CD4-positive, CD25-positive, alpha-beta regulatory T cell (primary cell): ENCODE measurements at regions not wholly inside any gene's neighbourhood (a gene's known extent, or its start where the extent isn't known, plus 50 kb on each side); places are given as distances from the start of the nearest gene placed in this dataset.

ENCODE experiments used
- ATAC-seq, 2 donors: fragments of 150-1000 bp; cut with Tn5 transposase; one replicate each; pipeline ENCODE4 v1.10.0; 2021; ENCODE audit warnings: low read depth in 2 of 2, moderate number of reproducible peaks in 2 of 2, moderate library complexity in 1 of 2
- DNase-seq, 3 donors: peaks; one replicate each; pipeline versions ENCODE4 v3.0.0 to v3.0.0-alpha.2; 2012 to 2022; ENCODE audit warnings: mixed read lengths in 1 of 3
- H3K27ac ChIP-seq: one replicate; pipeline ENCODE4 v1.7.0; 2013; ENCODE audit warnings: mild to moderate bottlenecking, low read length; ENCODE audit not compliant: insufficient read depth, poor library complexity, severe bottlenecking
- H3K27me3 ChIP-seq: one replicate; pipeline ENCODE4 v1.7.0; 2013; ENCODE audit warnings: low read length; ENCODE audit not compliant: control insufficient read depth, insufficient read depth
- H3K36me3 ChIP-seq: one replicate; pipeline ENCODE4 v1.7.0; 2013; ENCODE audit warnings: mild to moderate bottlenecking, low read length, moderate library complexity; ENCODE audit not compliant: control insufficient read depth, insufficient read depth
- H3K4me1 ChIP-seq: 2 replicates; pipeline ENCODE4 v1.7.0; 2013; ENCODE audit warnings: mild to moderate bottlenecking, low read length; ENCODE audit not compliant: insufficient read depth, control insufficient read depth, poor library complexity, severe bottlenecking
- H3K4me3 ChIP-seq: one replicate; pipeline ENCODE4 v1.7.0; 2013; ENCODE audit warnings: low read depth, mild to moderate bottlenecking, low read length, moderate library complexity
- H3K9me3 ChIP-seq, 2 experiments: 1 replicate in 1 of 2; 2 replicates in 1 of 2; pipeline ENCODE4 v1.7.0; 2013; ENCODE audit warnings: low read length in 2 of 2, mild to moderate bottlenecking in 1 of 2, moderate library complexity in 1 of 2; ENCODE audit not compliant: control insufficient read depth in 2 of 2
- H3K27ac Mint-ChIP-seq, 3 donors: one replicate each; pipeline ENCODE4 v1.8.0; 2020 to 2022; ENCODE audit warnings: mild to moderate bottlenecking in 3 of 3, mixed read lengths in 3 of 3, moderate library complexity in 2 of 3
- H3K27me3 Mint-ChIP-seq: one replicate; pipeline ENCODE4 v1.8.0; 2022; ENCODE audit warnings: mild to moderate bottlenecking, mixed read lengths
- H3K36me3 Mint-ChIP-seq: one replicate; pipeline ENCODE4 v1.8.0; 2020; ENCODE audit warnings: mixed read lengths
- H3K4me1 Mint-ChIP-seq, 4 donors: one replicate each; pipeline ENCODE4 v1.8.0; 2020 to 2022; ENCODE audit warnings: mixed read lengths in 4 of 4, mild to moderate bottlenecking in 1 of 4
- H3K4me3 Mint-ChIP-seq, 4 donors: one replicate each; pipeline ENCODE4 v1.8.0; 2020 to 2022; ENCODE audit warnings: mild to moderate bottlenecking in 4 of 4, mixed read lengths in 4 of 4, moderate library complexity in 3 of 4
- H3K9me3 Mint-ChIP-seq, 7 donors: one replicate each; pipeline ENCODE4 v1.8.0; 2020 to 2022; ENCODE audit warnings: mixed read lengths in 7 of 7, mild to moderate bottlenecking in 3 of 7, moderate library complexity in 2 of 7

- Histone ChIP-seq H3K27me3 (no peaks in the 10 kb centered on the region), H3K4me1 (no peaks in the 10 kb centered on the region), H3K36me3 (no peaks in the 10 kb centered on the region), H3K27ac (no peak overlapping the region), H3K9me3 (no peaks in the 10 kb centered on the region), H3K4me3 (no peak overlapping the region)
- peaks cover 4% of the 10 kb centered on the region for H3K27me3 Mint-ChIP-seq
- no peaks in the 10 kb centered on the region for H3K4me1 Mint-ChIP-seq
- no peak overlapping the region for H3K27ac Mint-ChIP-seq
- DNase-seq (no peak), ATAC-seq (no peak)
- peaks cover 0 to 2% (median 0%) of the 10 kb centered on the region in 7 donors for H3K9me3 Mint-ChIP-seq
- H3K36me3 Mint-ChIP-seq: no peaks in the 10 kb centered on the region
- H3K4me3 Mint-ChIP-seq: no peak overlapping the region
These were observed 495.0 kb upstream of the MGMT start for GRCh38 chr10:128972036-128972405.

- Histone ChIP-seq H3K36me3 (no peaks in the 10 kb centered on the region), H3K27me3 (no peaks in the 10 kb centered on the region), H3K9me3 (no peaks in the 10 kb centered on the region), H3K4me1 (no peaks in the 10 kb centered on the region), H3K27ac (no peak overlapping the region), H3K4me3 (no peak overlapping the region)
- Mint-ChIP-seq H3K36me3 (no peaks in the 10 kb centered on the region), H3K9me3 (peaks cover 0 to 2% (median 0%) of the 10 kb centered on the region in 7 donors), H3K4me1 (no peaks in the 10 kb centered on the region), H3K27me3 (peaks cover 4% of the 10 kb centered on the region), H3K27ac (no peak overlapping the region), H3K4me3 (no peak overlapping the region)
- ATAC-seq (no peak), DNase-seq (no peak)
These were observed 493.8 kb upstream of the MGMT start for GRCh38 chr10:128973221-128973620.

GRCh38 chr10:128976856-128977255, 490.2 kb upstream of the MGMT start:
- no peaks in the 10 kb centered on the region for H3K36me3 ChIP-seq
- H3K4me1 Mint-ChIP-seq: no peaks in the 10 kb centered on the region
- no peaks in the 10 kb centered on the region for H3K27me3 ChIP-seq
- ATAC-seq (no peak), DNase-seq (no peak)
- no peaks in the 10 kb centered on the region for H3K4me1 ChIP-seq
- H3K9me3 ChIP-seq: no peaks in the 10 kb centered on the region
- H3K27me3 Mint-ChIP-seq: peaks cover 4% of the 10 kb centered on the region
- H3K36me3 Mint-ChIP-seq: no peaks in the 10 kb centered on the region
- H3K27ac Mint-ChIP-seq: peak overlapping the region in 1 of 3 donors; percentile 69
- no peak overlapping the region for H3K4me3 Mint-ChIP-seq
- H3K4me3 ChIP-seq: no peak overlapping the region
- peaks cover 0 to 2% (median 0%) of the 10 kb centered on the region in 7 donors for H3K9me3 Mint-ChIP-seq
- no peak overlapping the region for H3K27ac ChIP-seq

GRCh38 chr10:128978211-128978610, 488.8 kb upstream of the MGMT start:
- Histone ChIP-seq H3K27ac (no peak overlapping the region), H3K27me3 (no peaks in the 10 kb centered on the region), H3K4me1 (no peaks in the 10 kb centered on the region), H3K4me3 (no peak overlapping the region), H3K9me3 (no peaks in the 10 kb centered on the region), H3K36me3 (no peaks in the 10 kb centered on the region)
- H3K4me1 Mint-ChIP-seq: no peaks in the 10 kb centered on the region
- H3K4me3 Mint-ChIP-seq: no peak overlapping the region
- peaks cover 0 to 2% (median 0%) of the 10 kb centered on the region in 7 donors for H3K9me3 Mint-ChIP-seq
- ATAC-seq: no peak
- DNase-seq: no peak
- H3K27ac Mint-ChIP-seq: no peak overlapping the region
- H3K36me3 Mint-ChIP-seq: no peaks in the 10 kb centered on the region
- H3K27me3 Mint-ChIP-seq: peaks cover 4% of the 10 kb centered on the region

- peaks cover 0 to 2% (median 0%) of the 10 kb centered on the region in 7 donors for H3K9me3 Mint-ChIP-seq
- DNase-seq: no peak
- ATAC-seq: no peak
- H3K27me3 ChIP-seq: no peaks in the 10 kb centered on the region
- H3K36me3 ChIP-seq: no peaks in the 10 kb centered on the region
- H3K36me3 Mint-ChIP-seq: no peaks in the 10 kb centered on the region
- H3K9me3 ChIP-seq: no peaks in the 10 kb centered on the region
- H3K4me1 ChIP-seq: no peaks in the 10 kb centered on the region
- no peaks in the 10 kb centered on the region for H3K4me1 Mint-ChIP-seq
- no peak overlapping the region for H3K4me3 ChIP-seq
- H3K27ac ChIP-seq: no peak overlapping the region
- H3K4me3 Mint-ChIP-seq: no peak overlapping the region
- no peak overlapping the region for H3K27ac Mint-ChIP-seq
- H3K27me3 Mint-ChIP-seq: peaks cover 4% of the 10 kb centered on the region
These were observed 487.6 kb upstream of the MGMT start for GRCh38 chr10:128979405-128979804.

GRCh38 chr10:128981251-128981650, 485.8 kb upstream of the MGMT start:
- Histone ChIP-seq H3K9me3 (no peaks in the 10 kb centered on the region), H3K4me1 (no peaks in the 10 kb centered on the region), H3K27ac (no peak overlapping the region), H3K27me3 (no peaks in the 10 kb centered on the region), H3K36me3 (no peaks in the 10 kb centered on the region), H3K4me3 (no peak overlapping the region)
- H3K27me3 Mint-ChIP-seq: peaks cover 4% of the 10 kb centered on the region
- DNase-seq (no peak), ATAC-seq (no peak)
- H3K27ac Mint-ChIP-seq: no peak overlapping the region
- H3K4me1 Mint-ChIP-seq: no peaks in the 10 kb centered on the region
- H3K9me3 Mint-ChIP-seq: peaks cover 0 to 4% (median 0%) of the 10 kb centered on the region in 7 donors
- no peaks in the 10 kb centered on the region for H3K36me3 Mint-ChIP-seq
- no peak overlapping the region for H3K4me3 Mint-ChIP-seq

- Histone ChIP-seq H3K36me3 (no peaks in the 10 kb centered on the region), H3K4me3 (no peak overlapping the region), H3K4me1 (no peaks in the 10 kb centered on the region), H3K9me3 (no peaks in the 10 kb centered on the region), H3K27me3 (no peaks in the 10 kb centered on the region), H3K27ac (no peak overlapping the region)
- H3K36me3 Mint-ChIP-seq: no peaks in the 10 kb centered on the region
- H3K27me3 Mint-ChIP-seq: peaks cover 4% of the 10 kb centered on the region
- ATAC-seq: no peak
- H3K27ac Mint-ChIP-seq: no peak overlapping the region
- no peak for DNase-seq
- H3K4me1 Mint-ChIP-seq: no peaks in the 10 kb centered on the region
- H3K4me3 Mint-ChIP-seq: no peak overlapping the region
- H3K9me3 Mint-ChIP-seq: peaks cover 0 to 4% (median 0%) of the 10 kb centered on the region in 7 donors
These were observed 485.0 kb upstream of the MGMT start for GRCh38 chr10:128981881-128982615.

GRCh38 chr10:128982616-128982915, 484.5 kb upstream of the MGMT start:
- H3K36me3 Mint-ChIP-seq: no peaks in the 10 kb centered on the region

More at GRCh38 chr10:128982616-128982915, 484.5 kb upstream of the MGMT start:
- no peaks in the 10 kb centered on the region for H3K4me1 Mint-ChIP-seq
- Histone ChIP-seq H3K4me3 (no peak overlapping the region), H3K36me3 (no peaks in the 10 kb centered on the region), H3K27me3 (no peaks in the 10 kb centered on the region), H3K9me3 (no peaks in the 10 kb centered on the region), H3K4me1 (no peaks in the 10 kb centered on the region), H3K27ac (no peak overlapping the region)
- H3K4me3 Mint-ChIP-seq: no peak overlapping the region
- ATAC-seq: no peak
- H3K27me3 Mint-ChIP-seq: peaks cover 4% of the 10 kb centered on the region
- no peak overlapping the region for H3K27ac Mint-ChIP-seq
- H3K9me3 Mint-ChIP-seq: peaks cover 0 to 4% (median 0%) of the 10 kb centered on the region in 7 donors
- DNase-seq: no peak
